Astrocyte of the cerebellum (primary cell): ENCODE measurements at regions not wholly inside any gene's neighbourhood (a gene's known extent, or its start where the extent isn't known, plus 50 kb on each side); places are given as distances from the start of the nearest gene placed in this dataset.

Experiments
- DNase-seq: peaks from one replicate; pipeline ENCODE4 v3.0.0-alpha.2; 2011; ENCODE audit warnings: low read depth
- H3K4me3 ChIP-seq: 2 replicates; pipeline ENCODE4 v1.5.1; 2011; ENCODE audit warnings: mild to moderate bottlenecking, low read depth, low read length, moderate library complexity
- in situ Hi-C: cut with HindIII; loops from 2 replicates; pipeline ENCODE4 v1.10.0; 2017; ENCODE audit warnings: low sequenced_read_pairs
- TF ChIP-seq, protein P1 (sequence below): IDR thresholded peaks from 2 replicates; pipeline ENCODE4 v1.5.1; 2012; ENCODE audit warnings: low read length, low read depth, moderate library complexity, mild to moderate bottlenecking; ENCODE audit errors: missing control alignments

DNA sequence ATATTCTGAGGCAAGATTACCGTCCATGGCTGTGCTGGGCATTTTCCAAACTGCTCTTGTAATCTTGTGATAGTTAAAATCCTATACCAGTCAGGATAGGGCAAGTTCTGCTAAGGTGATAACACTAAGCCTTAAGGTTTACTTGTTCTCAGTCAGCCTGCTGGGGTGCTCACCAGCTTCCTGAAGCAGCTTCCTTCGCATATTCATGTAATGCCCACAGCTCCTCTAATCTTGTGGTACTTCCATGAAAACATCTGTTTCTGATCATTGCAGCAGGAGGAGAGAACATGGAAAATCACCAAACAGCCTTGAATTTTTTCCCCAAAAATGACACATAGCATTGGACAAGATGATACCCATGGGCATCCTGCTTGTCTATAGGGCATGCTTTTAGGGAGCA lies 473.2 kb downstream of the MED10 start:
- in situ Hi-C loops: no loop called here
- no peak for DNase-seq
- no peak overlapping the region for H3K4me3 ChIP-seq
- TF ChIP-seq, protein P1, sequence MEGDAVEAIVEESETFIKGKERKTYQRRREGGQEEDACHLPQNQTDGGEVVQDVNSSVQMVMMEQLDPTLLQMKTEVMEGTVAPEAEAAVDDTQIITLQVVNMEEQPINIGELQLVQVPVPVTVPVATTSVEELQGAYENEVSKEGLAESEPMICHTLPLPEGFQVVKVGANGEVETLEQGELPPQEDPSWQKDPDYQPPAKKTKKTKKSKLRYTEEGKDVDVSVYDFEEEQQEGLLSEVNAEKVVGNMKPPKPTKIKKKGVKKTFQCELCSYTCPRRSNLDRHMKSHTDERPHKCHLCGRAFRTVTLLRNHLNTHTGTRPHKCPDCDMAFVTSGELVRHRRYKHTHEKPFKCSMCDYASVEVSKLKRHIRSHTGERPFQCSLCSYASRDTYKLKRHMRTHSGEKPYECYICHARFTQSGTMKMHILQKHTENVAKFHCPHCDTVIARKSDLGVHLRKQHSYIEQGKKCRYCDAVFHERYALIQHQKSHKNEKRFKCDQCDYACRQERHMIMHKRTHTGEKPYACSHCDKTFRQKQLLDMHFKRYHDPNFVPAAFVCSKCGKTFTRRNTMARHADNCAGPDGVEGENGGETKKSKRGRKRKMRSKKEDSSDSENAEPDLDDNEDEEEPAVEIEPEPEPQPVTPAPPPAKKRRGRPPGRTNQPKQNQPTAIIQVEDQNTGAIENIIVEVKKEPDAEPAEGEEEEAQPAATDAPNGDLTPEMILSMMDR: no peak

DNA sequence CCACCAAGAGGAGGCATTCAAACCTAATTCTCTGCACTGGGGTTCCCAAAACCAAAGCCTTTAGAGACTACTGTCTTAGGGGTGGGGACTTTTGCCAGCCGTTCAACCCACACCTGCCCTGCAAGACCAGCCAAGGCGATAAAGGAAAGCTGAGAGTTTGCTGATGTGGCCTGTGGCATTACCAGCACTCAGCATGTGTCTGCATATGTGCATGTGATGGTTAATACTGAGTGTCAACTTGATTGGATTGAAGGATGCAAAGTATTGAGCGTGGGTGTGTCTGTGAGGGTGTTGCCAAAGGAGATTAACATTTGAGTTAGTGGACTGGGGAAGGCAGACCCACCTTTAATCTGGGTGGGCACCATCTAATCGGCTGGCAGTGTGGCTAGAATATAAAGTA lies 474.2 kb downstream of the MED10 start:
- in situ Hi-C loops: no loop called here
- TF ChIP-seq, protein P1: no peak
- no peak overlapping the region for H3K4me3 ChIP-seq
- no peak for DNase-seq

DNA sequence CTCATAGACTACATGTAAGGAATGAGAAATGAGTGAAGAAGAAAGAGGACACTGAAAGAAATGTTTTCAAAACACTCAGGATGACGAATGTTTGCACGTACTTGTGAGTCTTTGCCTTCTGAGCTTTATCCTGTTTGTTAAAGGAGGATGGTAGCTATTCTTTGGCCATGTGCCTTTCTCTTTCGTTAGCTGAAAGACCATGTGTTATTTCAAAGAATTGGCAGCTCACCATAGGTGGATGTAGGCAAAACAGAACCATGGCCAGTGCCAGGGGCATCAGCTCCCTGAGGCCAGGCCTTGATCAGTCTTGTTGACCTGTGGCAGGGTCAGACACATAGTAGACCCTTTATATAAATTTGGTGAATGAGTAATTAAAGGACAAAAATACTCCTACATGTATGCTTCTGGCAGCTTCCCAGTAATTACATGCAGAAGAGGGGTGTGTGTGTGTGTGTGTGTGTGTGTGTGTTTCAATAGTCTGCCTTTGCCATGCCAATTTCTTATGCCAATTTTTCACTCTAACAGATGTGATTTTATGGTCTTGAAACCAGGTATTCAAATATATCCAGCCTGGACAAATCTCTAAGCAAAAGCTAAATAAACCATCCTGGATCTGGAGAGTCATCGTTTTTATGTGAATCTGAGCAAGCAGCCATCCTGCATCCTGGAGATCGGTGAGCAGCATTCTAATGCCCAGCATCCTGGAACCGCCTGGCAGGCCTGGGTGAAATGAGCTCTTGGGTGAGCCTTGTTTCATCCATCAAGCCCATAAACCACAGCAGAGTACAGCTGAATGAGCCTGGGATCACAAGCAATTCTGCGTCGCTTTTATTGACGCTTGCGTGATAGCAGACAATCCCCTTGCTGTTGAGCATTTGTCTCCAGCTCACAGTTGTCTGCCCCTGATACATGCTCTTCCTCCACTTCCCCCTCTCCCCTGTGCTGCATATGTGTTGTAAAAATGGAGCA lies 475.4 kb downstream of the MED10 start:
- H3K4me3 ChIP-seq: no peak overlapping the region
- no peak for DNase-seq
- in situ Hi-C loops: no loop called here
- TF ChIP-seq, protein P1: no peak

DNA sequence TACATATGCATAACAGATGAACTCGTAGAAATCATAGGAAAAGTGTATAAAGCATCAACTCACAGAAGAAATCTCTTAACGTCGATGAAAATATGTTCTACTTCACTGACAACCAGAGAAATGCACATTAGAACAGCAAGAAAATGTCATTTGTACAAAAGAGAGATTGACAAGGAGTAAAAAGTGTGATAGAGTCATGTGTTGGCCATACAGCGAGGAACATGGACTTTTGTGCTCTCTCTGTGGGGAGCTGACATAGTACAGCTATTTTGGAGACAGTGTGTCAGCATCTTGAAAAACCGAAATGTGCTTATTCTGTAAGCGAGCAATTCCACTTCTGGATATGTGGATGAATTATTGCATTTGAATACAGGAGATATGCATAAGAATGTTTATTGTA lies 477.9 kb downstream of the ICE1 start:
- DNase-seq: no peak
- H3K4me3 ChIP-seq: no peak overlapping the region
- TF ChIP-seq, protein P1: no peak
- in situ Hi-C loops: no loop called here

DNA sequence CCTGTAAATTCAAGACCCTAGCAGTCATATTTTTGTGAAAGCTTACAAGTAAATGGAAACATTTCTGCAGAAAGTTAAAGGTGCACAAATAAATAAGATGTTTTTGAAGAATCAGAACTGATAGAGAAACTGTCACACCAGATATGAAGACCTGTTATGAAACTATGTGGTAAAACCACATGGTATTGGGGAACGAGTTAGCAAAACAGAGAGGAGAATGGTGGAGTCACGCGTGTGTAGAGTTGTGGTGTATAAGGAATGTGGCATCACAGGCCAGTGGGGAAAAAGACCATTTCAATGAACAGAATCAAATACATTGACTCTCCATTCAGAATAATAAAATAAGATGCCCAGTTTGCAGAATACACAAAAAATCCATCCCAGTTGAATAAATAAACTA lies 477.2 kb downstream of the ICE1 start:
- H3K4me3 ChIP-seq: no peak overlapping the region
- no peak for DNase-seq
- in situ Hi-C loops: no loop called here
- TF ChIP-seq, protein P1: no peak

DNA sequence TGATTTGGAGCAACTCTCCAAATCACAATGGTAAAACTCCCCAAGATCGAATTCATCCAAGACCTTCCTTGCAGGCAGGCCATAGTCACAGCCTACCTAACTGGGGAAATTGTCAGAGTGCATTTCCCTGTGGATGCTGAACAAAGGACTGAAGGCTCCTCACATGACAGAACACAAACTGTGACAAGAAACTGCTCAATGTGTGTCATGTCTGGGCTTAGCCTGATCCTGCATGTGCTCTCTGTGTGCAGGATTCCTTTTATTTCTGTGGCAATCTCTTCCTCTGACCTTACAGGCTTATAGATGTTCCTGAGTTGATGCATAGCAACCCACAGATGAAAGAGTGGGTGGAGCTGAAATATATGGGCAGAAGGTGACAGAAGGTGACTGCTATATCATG lies 465.8 kb downstream of the ICE1 start:
- no peak for DNase-seq
- in situ Hi-C loops: no loop called here
- no peak overlapping the region for H3K4me3 ChIP-seq
- TF ChIP-seq, protein P1: no peak
